ENCODE measurements at regions not wholly inside any gene's neighbourhood (a gene's known extent, or its start where the extent isn't known, plus 50 kb on each side); places are given as distances from the start of the nearest gene placed in this dataset.

DNA sequence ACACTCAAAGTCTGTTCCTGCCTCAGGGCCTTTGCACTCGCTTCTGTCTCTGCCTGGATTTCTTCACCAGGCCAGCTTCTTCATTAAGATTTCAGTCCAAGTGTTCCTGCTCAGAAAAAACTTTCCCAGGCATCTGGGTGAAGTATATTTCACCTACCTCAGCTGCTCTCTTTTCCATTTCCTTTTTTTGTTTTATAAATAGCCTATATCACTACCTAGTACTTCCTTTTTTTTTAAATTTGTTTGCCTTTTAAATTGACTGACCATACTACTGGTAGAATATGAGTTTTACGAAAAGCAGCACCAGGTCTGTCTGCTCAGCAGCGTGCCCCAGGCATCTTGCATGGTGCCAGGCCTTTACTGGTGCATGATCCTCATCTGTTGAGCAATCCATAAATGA lies 1064.4 kb downstream of the UQCRFS1 start:
- TF ChIP-seq, protein P1, sequence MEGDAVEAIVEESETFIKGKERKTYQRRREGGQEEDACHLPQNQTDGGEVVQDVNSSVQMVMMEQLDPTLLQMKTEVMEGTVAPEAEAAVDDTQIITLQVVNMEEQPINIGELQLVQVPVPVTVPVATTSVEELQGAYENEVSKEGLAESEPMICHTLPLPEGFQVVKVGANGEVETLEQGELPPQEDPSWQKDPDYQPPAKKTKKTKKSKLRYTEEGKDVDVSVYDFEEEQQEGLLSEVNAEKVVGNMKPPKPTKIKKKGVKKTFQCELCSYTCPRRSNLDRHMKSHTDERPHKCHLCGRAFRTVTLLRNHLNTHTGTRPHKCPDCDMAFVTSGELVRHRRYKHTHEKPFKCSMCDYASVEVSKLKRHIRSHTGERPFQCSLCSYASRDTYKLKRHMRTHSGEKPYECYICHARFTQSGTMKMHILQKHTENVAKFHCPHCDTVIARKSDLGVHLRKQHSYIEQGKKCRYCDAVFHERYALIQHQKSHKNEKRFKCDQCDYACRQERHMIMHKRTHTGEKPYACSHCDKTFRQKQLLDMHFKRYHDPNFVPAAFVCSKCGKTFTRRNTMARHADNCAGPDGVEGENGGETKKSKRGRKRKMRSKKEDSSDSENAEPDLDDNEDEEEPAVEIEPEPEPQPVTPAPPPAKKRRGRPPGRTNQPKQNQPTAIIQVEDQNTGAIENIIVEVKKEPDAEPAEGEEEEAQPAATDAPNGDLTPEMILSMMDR (IDR thresholded peaks at IDR 0.05) = no peak
- intact Hi-C loops (cut with DNase I) = no loop called here

DNA sequence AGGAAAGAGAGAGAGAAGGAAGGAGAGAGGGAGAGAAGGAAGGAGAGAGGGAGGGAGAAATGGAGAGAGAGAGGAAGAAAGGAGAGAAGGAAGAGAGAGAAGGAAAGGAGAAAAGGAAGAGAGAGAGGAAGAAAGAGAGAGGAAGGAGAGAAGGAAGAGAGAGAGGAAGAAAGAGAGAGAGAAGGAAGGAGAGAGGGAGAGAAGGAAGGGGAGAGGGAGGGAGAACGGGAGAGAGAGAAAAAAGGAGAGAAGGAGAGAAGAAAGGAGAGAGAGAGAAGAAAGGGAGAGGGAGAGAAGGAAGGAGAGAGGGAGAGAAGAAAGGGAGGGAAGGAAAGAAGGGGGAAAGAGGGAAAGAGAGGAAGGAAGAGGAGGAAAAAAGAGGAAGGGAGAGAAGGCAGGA lies 1070.7 kb downstream of the UQCRFS1 start:
- no peak for DNase-seq (ENCODE audit: low spot score in 2 of 2)
- Histone ChIP-seq H3K4me1 (no peaks in the 10 kb centered on the region), H3K27me3 (no peaks in the 10 kb centered on the region), H3K27ac (no peak overlapping the region), H3K4me3 (no peak overlapping the region), H3K9me3 (no peaks in the 10 kb centered on the region), H3K36me3 (no peaks in the 10 kb centered on the region)
- intact Hi-C loops (cut with DNase I) = no loop called here
- TF ChIP-seq, protein P1 (IDR thresholded peaks at IDR 0.05) = no peak

More for the DNA sequence above, 1064.4 kb downstream of the UQCRFS1 start:
- Histone ChIP-seq H3K27ac (no peak overlapping the region), H3K9me3 (no peaks in the 10 kb centered on the region), H3K27me3 (no peaks in the 10 kb centered on the region), H3K4me3 (no peak overlapping the region), H3K36me3 (no peaks in the 10 kb centered on the region), H3K4me1 (no peaks in the 10 kb centered on the region)
- DNase-seq (ENCODE audit: low spot score in 2 of 2) = no peak

DNA sequence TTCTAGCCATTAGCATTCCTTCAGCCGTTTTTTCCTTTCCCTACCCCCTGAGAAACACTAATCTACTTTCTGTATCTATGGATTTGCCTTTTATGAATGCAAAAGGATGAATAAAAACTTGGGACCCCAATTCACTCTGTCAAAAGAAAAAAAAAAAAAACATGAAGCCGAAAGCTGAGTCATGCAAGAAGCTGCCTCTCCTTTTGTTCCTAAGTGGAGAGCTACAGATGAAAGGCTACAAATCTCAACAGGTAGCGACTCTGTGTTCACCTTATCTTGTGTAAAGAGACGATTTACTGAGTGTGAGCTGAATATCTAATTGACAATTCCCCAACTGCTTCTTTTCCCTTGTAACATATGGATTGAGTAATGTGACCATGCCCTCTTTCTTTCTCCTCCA lies 1072.8 kb downstream of the UQCRFS1 start:
- Histone ChIP-seq H3K4me3 (no peak overlapping the region), H3K4me1 (no peaks in the 10 kb centered on the region), H3K36me3 (no peaks in the 10 kb centered on the region), H3K27me3 (no peaks in the 10 kb centered on the region), H3K27ac (no peak overlapping the region), H3K9me3 (no peaks in the 10 kb centered on the region)
- TF ChIP-seq, protein P1 (IDR thresholded peaks at IDR 0.05) = no peak
- DNase-seq (ENCODE audit: low spot score in 2 of 2) = no peak
- intact Hi-C loops (cut with DNase I) = no loop called here

DNA sequence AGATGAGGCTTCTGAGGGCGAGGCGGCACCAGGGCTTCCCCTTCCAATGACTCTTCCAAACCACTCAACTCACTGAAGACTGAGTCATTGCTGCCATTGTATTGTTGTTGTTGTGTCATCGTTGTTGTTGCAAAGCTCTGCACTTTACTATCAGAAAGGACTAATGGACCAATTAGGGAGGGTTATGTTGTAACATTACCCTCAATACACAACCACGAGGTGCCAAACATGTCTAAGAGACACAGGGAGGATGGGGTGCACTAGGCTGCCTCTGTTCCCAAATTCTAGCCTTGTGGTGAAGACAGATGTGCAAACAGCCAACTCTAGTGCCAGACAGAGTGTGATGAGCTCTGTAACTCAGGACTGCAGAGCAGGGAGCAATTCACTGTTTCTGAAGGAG lies 1075.2 kb downstream of the UQCRFS1 start:
- Histone ChIP-seq H3K27me3 (no peaks in the 10 kb centered on the region), H3K9me3 (no peaks in the 10 kb centered on the region), H3K4me3 (no peak overlapping the region), H3K36me3 (no peaks in the 10 kb centered on the region), H3K4me1 (no peaks in the 10 kb centered on the region), H3K27ac (no peak overlapping the region)
- DNase-seq (ENCODE audit: low spot score in 2 of 2) = no peak
- TF ChIP-seq, protein P1 (IDR thresholded peaks at IDR 0.05) = no peak
- intact Hi-C loops (cut with DNase I) = no loop called here

DNA sequence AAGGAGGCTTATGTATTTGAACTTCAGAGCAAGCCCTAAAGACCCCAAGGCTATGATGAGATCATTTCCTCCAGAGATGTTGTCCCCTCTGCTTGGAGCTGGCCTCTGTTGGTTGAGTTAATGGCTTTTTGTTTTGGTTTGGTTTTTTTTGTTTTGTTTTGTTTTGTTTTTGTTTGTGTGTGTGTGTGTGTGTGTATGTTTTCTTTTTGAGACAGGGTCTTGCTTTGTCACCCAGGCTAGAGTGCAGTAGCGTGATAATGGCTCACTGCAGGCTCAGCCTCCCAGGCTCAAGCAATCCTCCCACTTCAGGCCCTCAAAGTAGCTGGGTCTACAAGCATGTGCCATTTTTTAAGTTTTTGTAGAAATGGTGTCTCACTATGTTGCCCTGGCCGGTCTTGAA lies 1076.2 kb downstream of the UQCRFS1 start:
- H3K9me3 ChIP-seq = no peaks in the 10 kb centered on the region
- H3K4me1 ChIP-seq = no peaks in the 10 kb centered on the region
- H3K27me3 ChIP-seq = no peaks in the 10 kb centered on the region
- TF ChIP-seq, protein P1 (IDR thresholded peaks at IDR 0.05) = no peak
- intact Hi-C loops (cut with DNase I) = no loop called here
- no peak overlapping the region for H3K4me3 ChIP-seq
- no peak for DNase-seq (ENCODE audit: low spot score in 2 of 2)
- no peak overlapping the region for H3K27ac ChIP-seq
- H3K36me3 ChIP-seq = no peaks in the 10 kb centered on the region

DNA sequence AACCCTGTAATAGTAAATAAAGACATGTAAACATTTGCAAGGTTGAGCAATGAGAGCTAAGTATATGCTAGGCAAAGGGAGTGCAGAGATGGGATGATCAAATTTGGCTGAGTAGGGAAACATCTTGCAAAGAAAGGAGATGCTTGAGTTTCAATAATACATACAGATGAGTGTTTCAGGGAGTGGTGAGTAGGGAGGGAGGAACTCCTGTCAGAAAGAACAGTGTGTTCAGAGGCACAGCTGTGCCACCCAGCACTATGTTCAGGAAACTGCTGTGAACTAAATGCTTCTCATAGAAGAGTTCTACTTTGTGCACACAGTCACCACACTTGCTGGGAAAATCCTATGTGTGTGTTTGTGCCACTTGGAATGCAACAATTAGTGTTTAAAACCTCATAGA lies 1077.1 kb downstream of the UQCRFS1 start:
- no peaks in the 10 kb centered on the region for H3K36me3 ChIP-seq
- no peak for DNase-seq (ENCODE audit: low spot score in 2 of 2)
- no peaks in the 10 kb centered on the region for H3K9me3 ChIP-seq
- intact Hi-C loops (cut with DNase I) = no loop called here
- H3K4me1 ChIP-seq = no peaks in the 10 kb centered on the region
- H3K27me3 ChIP-seq = no peaks in the 10 kb centered on the region
- TF ChIP-seq, protein P1 (IDR thresholded peaks at IDR 0.05) = no peak
- H3K27ac ChIP-seq = no peak overlapping the region
- H3K4me3 ChIP-seq = no peak overlapping the region
